ENCODE measurements at regions not wholly inside any gene's neighbourhood (a gene's known extent, or its start where the extent isn't known, plus 50 kb on each side); places are given as distances from the start of the nearest gene placed in this dataset.

- peaks cover 50% of the 10 kb centered on the region for H3K27me3 ChIP-seq (ENCODE audit: control insufficient read depth, insufficient read depth, low read length)
- no peak overlapping the region for H3K4me3 ChIP-seq (ENCODE audit: low read depth in 2 of 2, low read length in 2 of 2)
- no peaks in the 10 kb centered on the region for H3K36me3 ChIP-seq (ENCODE audit: control insufficient read depth, insufficient read depth, low read length)
- in situ Hi-C loops (cut with HindIII; ENCODE audit: low pct_unique_long_range_greater_than_20kb, low sequenced_read_pairs), result no loop called here
- BruUV-seq (replicated peaks), result no TSS peak
- no peak for TF ChIP-seq TCF7L2 (IDR thresholded peaks at IDR 0.05; ENCODE audit: low read depth, low read length)
- TF ChIP-seq CTCF (IDR thresholded peaks at IDR 0.05), result no peak
- no peak overlapping the region for H3K27ac ChIP-seq (ENCODE audit: low read length)
- H3K9me3 ChIP-seq (ENCODE audit: control insufficient read depth, insufficient read depth, low read depth, low read length), result no peaks in the 10 kb centered on the region
- ChIA-PET POLR2A (interaction anchor here (0.6 kb wide), 1 partner anchor 132 kb away, joined by 4 read pairs; no protein-coding TSS in a partner anchor), CTCF (no interaction called here)
- ATAC-seq, result no peak
- intact Hi-C loops (cut with micrococcal nuclease; ENCODE audit: unreplicated experiment), result no loop called here
- DNase-seq (ENCODE audit: low read depth, low spot score), result no peak
- H3K4me1 ChIP-seq (ENCODE audit: control insufficient read depth, insufficient read depth, low read length), result no peaks in the 10 kb centered on the region
These were observed 256.9 kb downstream of the ENGASE start for GRCh38 chr17:79331492-79331891.

GRCh38 chr17:79330696-79331095 is 256.1 kb downstream of the ENGASE start:
- Histone ChIP-seq H3K36me3 (ENCODE audit: control insufficient read depth, insufficient read depth, low read length) (no peaks in the 10 kb centered on the region), H3K4me3 (ENCODE audit: low read depth in 2 of 2, low read length in 2 of 2) (no peak overlapping the region), H3K27me3 (ENCODE audit: control insufficient read depth, insufficient read depth, low read length) (peaks cover 55% of the 10 kb centered on the region), H3K27ac (ENCODE audit: low read length) (no peak overlapping the region), H3K9me3 (ENCODE audit: control insufficient read depth, insufficient read depth, low read depth, low read length) (no peaks in the 10 kb centered on the region), H3K4me1 (ENCODE audit: control insufficient read depth, insufficient read depth, low read length) (no peaks in the 10 kb centered on the region)
- in situ Hi-C loops (cut with HindIII; ENCODE audit: low pct_unique_long_range_greater_than_20kb, low sequenced_read_pairs), result no loop called here
- no TSS peak for BruUV-seq (replicated peaks)
- DNase-seq (ENCODE audit: low read depth, low spot score), result no peak
- ChIA-PET POLR2A (no interaction called here), CTCF (interaction anchor here (0.6 kb wide), 1 partner anchor 96 kb away, joined by 18 read pairs; no protein-coding TSS in a partner anchor)
- intact Hi-C loops (cut with micrococcal nuclease; ENCODE audit: unreplicated experiment), result no loop called here
- ATAC-seq, result no peak
- TF ChIP-seq POLR2AphosphoS5 (IDR thresholded peaks at IDR 0.05; ENCODE audit: low read depth, low read length) (no peak), CTCF (IDR thresholded peaks at IDR 0.05) (no peak), REST (IDR thresholded peaks at IDR 0.05; ENCODE audit: insufficient read depth in 1 of 2, low read depth in 2 of 2, low read length in 1 of 2) (no peak), TCF7L2 (IDR thresholded peaks at IDR 0.05; ENCODE audit: low read depth, low read length) (no peak), SIN3A (IDR thresholded peaks at IDR 0.05; ENCODE audit: borderline replicate concordance, insufficient read depth, low read depth, low read length) (no peak)
